Mesodermal cell (in vitro differentiated cells): ENCODE measurements at regions not wholly inside any gene's neighbourhood (a gene's known extent, or its start where the extent isn't known, plus 50 kb on each side); places are given as distances from the start of the nearest gene placed in this dataset.

ENCODE experiments used
- H3K27ac ChIP-seq: 2 replicates; pipeline ENCODE4 v1.7.0; 2013; ENCODE audit warnings: mild to moderate bottlenecking, low read depth, low read length, moderate library complexity; ENCODE audit not compliant: severe bottlenecking
- H3K36me3 ChIP-seq: 2 replicates; pipeline ENCODE4 v1.7.1; 2013; ENCODE audit warnings: mild to moderate bottlenecking, low read length, moderate library complexity; ENCODE audit not compliant: control insufficient read depth, insufficient read depth
- H3K4me1 ChIP-seq: one replicate; pipeline ENCODE4 v1.7.1; 2013; ENCODE audit warnings: mild to moderate bottlenecking, low read length; ENCODE audit not compliant: insufficient read depth, control insufficient read depth, poor library complexity, severe bottlenecking
- H3K4me3 ChIP-seq: 2 replicates; pipeline ENCODE4 v1.7.0; 2013; ENCODE audit warnings: low read length, control low read depth, mild to moderate bottlenecking; ENCODE audit not compliant: insufficient read depth, poor library complexity, severe bottlenecking; ENCODE audit errors: extremely low read depth
- H3K9me3 ChIP-seq: 2 replicates; pipeline ENCODE4 v1.7.1; 2013; ENCODE audit warnings: mild to moderate bottlenecking, low read length, moderate library complexity; ENCODE audit not compliant: control insufficient read depth
- WGBS, 2 experiments: methylation state at CpG; one replicate each; pipeline ENCODE4 v1.1.5; 2013; ENCODE audit warnings: missing lambda C conversion rate in 2 of 2; ENCODE audit not compliant: insufficient coverage in 2 of 2; 5-methylcytosine and 5-hydroxymethylcytosine counted together

- Histone ChIP-seq H3K4me1 (no peaks in the 10 kb centered on the region), H3K27ac (no peak overlapping the region), H3K36me3 (no peaks in the 10 kb centered on the region), H3K4me3 (no peak overlapping the region), H3K9me3 (no peaks in the 10 kb centered on the region)
- WGBS, 2 experiments: 87 to 89% methylated on average over 9 to 12 of the region's 14 CpGs
These were observed 255.0 kb upstream of the ZFP64 start for GRCh38 chr20:52446421-52447224.

- no CpG with 5 or more reads among the region's 1 CpG for WGBS, 2 experiments
- H3K36me3 ChIP-seq: no peaks in the 10 kb centered on the region
- no peaks in the 10 kb centered on the region for H3K9me3 ChIP-seq
- H3K4me3 ChIP-seq: no peak overlapping the region
- no peak overlapping the region for H3K27ac ChIP-seq
- H3K4me1 ChIP-seq: no peaks in the 10 kb centered on the region
These were observed 252.9 kb upstream of the ZFP64 start for GRCh38 chr20:52444455-52444854.

- Histone ChIP-seq H3K36me3 (no peaks in the 10 kb centered on the region), H3K27ac (no peak overlapping the region), H3K4me1 (no peaks in the 10 kb centered on the region), H3K9me3 (no peaks in the 10 kb centered on the region), H3K4me3 (no peak overlapping the region)
These were observed 252.3 kb upstream of the ZFP64 start for GRCh38 chr20:52443874-52444273.

- no peak overlapping the region for H3K4me3 ChIP-seq
- 74 to 80% methylated on average over 2 of the region's 5 CpGs for WGBS, 2 experiments
- H3K36me3 ChIP-seq: no peaks in the 10 kb centered on the region
- no peaks in the 10 kb centered on the region for H3K9me3 ChIP-seq
- no peaks in the 10 kb centered on the region for H3K4me1 ChIP-seq
- H3K27ac ChIP-seq: no peak overlapping the region
These were observed 250.1 kb upstream of the ZFP64 start for GRCh38 chr20:52441710-52442109.

- Histone ChIP-seq H3K36me3 (no peaks in the 10 kb centered on the region), H3K27ac (no peak overlapping the region), H3K4me3 (no peak overlapping the region), H3K4me1 (no peaks in the 10 kb centered on the region), H3K9me3 (no peaks in the 10 kb centered on the region)
- 77 to 80% methylated on average over 2 to 3 of the region's 4 CpGs for WGBS, 2 experiments
These were observed 247.8 kb upstream of the ZFP64 start for GRCh38 chr20:52439375-52439774.

- WGBS, 2 experiments: 39 to 48% methylated on average over 4 to 5 of the region's 8 CpGs
- H3K36me3 ChIP-seq: no peaks in the 10 kb centered on the region
- H3K27ac ChIP-seq: no peak overlapping the region
These were observed 246.9 kb upstream of the ZFP64 start for GRCh38 chr20:52438326-52438963.

GRCh38 chr20:52434453-52434852, 242.9 kb upstream of the ZFP64 start:
- 86 to 90% methylated on average over 4 to 5 of the region's 5 CpGs for WGBS, 2 experiments
- no peak overlapping the region for H3K27ac ChIP-seq
- H3K4me1 ChIP-seq: no peaks in the 10 kb centered on the region
- no peak overlapping the region for H3K4me3 ChIP-seq
- no peaks in the 10 kb centered on the region for H3K9me3 ChIP-seq
- H3K36me3 ChIP-seq: no peaks in the 10 kb centered on the region

More at GRCh38 chr20:52438326-52438963, 246.9 kb upstream of the ZFP64 start:
- H3K4me3 ChIP-seq: no peak overlapping the region
- no peaks in the 10 kb centered on the region for H3K4me1 ChIP-seq
- H3K9me3 ChIP-seq: no peaks in the 10 kb centered on the region

GRCh38 chr20:52434041-52434425, 242.5 kb upstream of the ZFP64 start:
- Histone ChIP-seq H3K36me3 (no peaks in the 10 kb centered on the region), H3K4me1 (no peaks in the 10 kb centered on the region), H3K27ac (no peak overlapping the region), H3K9me3 (no peaks in the 10 kb centered on the region), H3K4me3 (no peak overlapping the region)
- no CpG with 5 or more reads among the region's 2 CpGs for WGBS, 2 experiments

- H3K36me3 ChIP-seq: no peaks in the 10 kb centered on the region
- 100% methylated on average over 1 of the region's 2 CpGs for WGBS, 2 experiments
- H3K4me1 ChIP-seq: no peaks in the 10 kb centered on the region
- H3K4me3 ChIP-seq: no peak overlapping the region
- H3K27ac ChIP-seq: no peak overlapping the region
- H3K9me3 ChIP-seq: no peaks in the 10 kb centered on the region
These were observed 241.9 kb upstream of the ZFP64 start for GRCh38 chr20:52433326-52434040.

GRCh38 chr20:52432740-52433139, 241.2 kb upstream of the ZFP64 start:
- 79 to 80% methylated on average over 1 to 2 of the region's 2 CpGs for WGBS, 2 experiments
- Histone ChIP-seq H3K36me3 (no peaks in the 10 kb centered on the region), H3K27ac (no peak overlapping the region), H3K9me3 (no peaks in the 10 kb centered on the region), H3K4me1 (no peaks in the 10 kb centered on the region), H3K4me3 (no peak overlapping the region)

GRCh38 chr20:52429029-52429428, 237.4 kb upstream of the ZFP64 start:
- Histone ChIP-seq H3K4me3 (no peak overlapping the region), H3K27ac (no peak overlapping the region), H3K9me3 (no peaks in the 10 kb centered on the region), H3K4me1 (no peaks in the 10 kb centered on the region), H3K36me3 (no peaks in the 10 kb centered on the region)
- 100% methylated on average over 1 of the region's 1 CpG for WGBS, 2 experiments
